HG03469 (cell line): ENCODE measurements at regions not wholly inside any gene's neighbourhood (a gene's known extent, or its start where the extent isn't known, plus 50 kb on each side); places are given as distances from the start of the nearest gene placed in this dataset.

Experiments used
- ATAC-seq: cut with Tn5 transposase; IDR thresholded peaks from one replicate; pipeline ENCODE4 v1.9.1; 2021; ENCODE audit warnings: mild to moderate bottlenecking, moderate library complexity, moderate number of reproducible peaks; ENCODE audit not compliant: unreplicated experiment

- no peak for ATAC-seq
Measured at GRCh38 chr7:86975449-86975848, 84.0 kb downstream of the ELAPOR2 start.

- no peak for ATAC-seq
Measured at GRCh38 chr7:86972072-86972471, 87.4 kb downstream of the ELAPOR2 start.

DNA sequence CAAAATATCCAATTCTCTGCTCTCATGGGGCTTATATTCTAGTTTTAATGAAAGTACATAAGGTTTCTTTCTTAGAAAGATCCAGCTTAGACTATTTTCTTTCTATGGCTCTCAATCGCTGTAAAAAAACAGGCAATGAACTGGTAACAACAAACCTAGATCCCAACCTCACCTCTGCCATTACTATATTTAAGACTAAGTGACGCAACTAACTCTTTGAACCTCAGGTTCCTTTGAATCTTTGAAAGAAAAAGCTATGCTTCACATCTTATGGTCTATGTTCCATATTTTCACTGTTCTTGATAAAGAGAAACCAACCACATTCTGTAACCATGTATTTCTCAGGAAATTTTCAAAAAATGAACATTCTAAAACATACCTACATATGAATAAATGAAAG lies 88.5 kb downstream of the ELAPOR2 start:
- ATAC-seq, result no peak

- ATAC-seq, result no peak
Measured at GRCh38 chr7:86970547-86970946, 88.9 kb downstream of the ELAPOR2 start.

- no peak for ATAC-seq
Measured at GRCh38 chr7:86969865-86970264, 89.6 kb downstream of the ELAPOR2 start.

DNA sequence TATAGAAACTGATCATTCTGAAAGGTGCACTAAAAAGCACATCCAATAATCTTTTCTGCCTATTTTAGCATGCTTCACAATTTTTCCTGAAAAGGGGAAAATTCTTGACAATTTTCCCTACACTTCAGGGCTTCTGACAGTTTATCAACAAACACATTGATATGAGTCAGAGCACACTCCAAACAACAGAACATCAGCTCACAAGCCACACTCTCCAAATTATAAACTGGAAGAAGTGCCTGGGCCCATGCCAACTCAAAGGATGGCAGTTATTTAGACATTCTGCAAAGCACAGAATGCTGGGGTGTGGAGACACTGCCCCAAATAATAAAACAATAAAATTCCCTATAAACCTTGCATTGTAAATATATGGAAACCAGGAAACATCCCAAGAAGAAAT lies 90.8 kb downstream of the ELAPOR2 start:
- no peak for ATAC-seq

GRCh38 chr7:86966916-86967315 lies 92.5 kb downstream of the ELAPOR2 start:
- no peak for ATAC-seq

DNA sequence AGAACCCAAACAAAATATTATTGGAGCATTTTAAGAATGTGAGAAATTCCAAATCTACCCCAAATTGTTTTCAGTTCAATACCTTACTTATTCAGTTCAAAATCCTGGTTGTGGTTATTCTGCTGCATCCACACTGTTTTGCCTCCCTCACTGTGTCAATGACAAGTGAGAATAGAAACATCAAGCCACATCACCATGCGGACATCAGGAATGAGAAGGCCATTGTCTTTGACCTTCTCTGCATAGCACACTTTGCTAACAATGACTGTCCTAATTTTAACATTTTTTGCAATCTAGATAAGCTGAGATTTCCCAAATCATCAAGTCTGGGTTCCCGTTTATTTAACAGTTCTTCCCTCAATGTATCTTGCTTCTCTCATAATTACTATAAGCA lies 93.7 kb downstream of the ELAPOR2 start:
- ATAC-seq, result no peak

GRCh38 chr7:86964973-86965726 lies 94.3 kb downstream of the ELAPOR2 start:
- ATAC-seq, result no peak

DNA sequence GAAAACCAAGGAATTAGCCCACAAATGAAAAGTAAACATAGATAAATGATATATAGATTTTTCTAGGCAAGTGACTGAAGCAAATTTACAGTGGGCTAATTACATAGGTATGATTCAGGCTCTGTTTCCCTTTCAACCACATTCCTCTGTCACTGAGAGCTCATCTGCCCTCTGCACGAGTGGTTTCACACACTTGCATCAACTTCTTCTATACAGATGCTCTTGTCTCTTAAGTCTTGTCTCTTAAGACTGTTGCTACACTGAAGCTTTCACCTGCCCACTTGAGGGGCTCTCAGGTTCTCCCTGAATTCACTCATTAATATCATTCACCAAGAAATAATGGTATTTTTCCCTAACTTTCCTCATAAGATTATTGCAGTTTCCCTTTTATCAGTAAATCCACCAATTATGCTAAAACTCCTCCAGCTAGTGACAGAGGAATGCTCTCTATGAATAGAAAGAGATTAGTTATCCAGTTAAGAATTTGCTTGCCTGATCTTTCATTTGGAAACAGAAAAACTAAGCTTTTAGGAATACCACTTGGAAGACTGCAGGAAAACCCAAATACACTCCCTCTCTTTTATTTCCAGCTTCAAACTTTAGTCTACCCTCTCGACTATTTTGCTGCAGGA lies 95.7 kb downstream of the ELAPOR2 start:
- ATAC-seq, result no peak

GRCh38 chr7:86962623-86963022 lies 96.8 kb downstream of the ELAPOR2 start:
- ATAC-seq, result no peak

DNA sequence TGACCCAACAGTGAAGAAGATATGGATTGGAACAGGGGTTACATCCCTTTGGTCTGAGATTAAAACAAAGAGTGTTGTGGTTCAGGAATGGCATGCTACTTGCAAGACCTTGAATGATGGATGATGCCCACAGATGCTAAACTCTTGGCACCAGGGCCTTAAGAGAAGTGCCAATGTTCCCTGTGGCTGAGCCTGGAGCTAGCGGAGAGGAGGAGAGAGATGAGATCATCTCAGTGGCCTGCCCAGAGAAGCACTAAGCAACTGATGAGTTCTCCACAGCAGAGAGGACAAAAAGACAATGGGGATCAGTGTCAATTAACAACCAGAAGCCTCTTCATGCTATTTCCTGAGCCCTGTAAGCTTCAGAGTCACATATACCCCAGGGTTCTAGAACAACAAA lies 97.8 kb downstream of the ELAPOR2 start:
- ATAC-seq, result no peak

- no peak for ATAC-seq
Measured at GRCh38 chr7:86958380-86958779, 101.1 kb downstream of the ELAPOR2 start.

- no peak for ATAC-seq
Measured at GRCh38 chr7:86956567-86956966, 102.9 kb downstream of the ELAPOR2 start.

GRCh38 chr7:86955895-86956503 lies 103.5 kb downstream of the ELAPOR2 start:
- no peak for ATAC-seq

- no peak for ATAC-seq
Measured at GRCh38 chr7:86954971-86955370, 104.5 kb downstream of the ELAPOR2 start.

GRCh38 chr7:86953653-86954336 lies 105.7 kb downstream of the ELAPOR2 start:
- no peak for ATAC-seq

DNA sequence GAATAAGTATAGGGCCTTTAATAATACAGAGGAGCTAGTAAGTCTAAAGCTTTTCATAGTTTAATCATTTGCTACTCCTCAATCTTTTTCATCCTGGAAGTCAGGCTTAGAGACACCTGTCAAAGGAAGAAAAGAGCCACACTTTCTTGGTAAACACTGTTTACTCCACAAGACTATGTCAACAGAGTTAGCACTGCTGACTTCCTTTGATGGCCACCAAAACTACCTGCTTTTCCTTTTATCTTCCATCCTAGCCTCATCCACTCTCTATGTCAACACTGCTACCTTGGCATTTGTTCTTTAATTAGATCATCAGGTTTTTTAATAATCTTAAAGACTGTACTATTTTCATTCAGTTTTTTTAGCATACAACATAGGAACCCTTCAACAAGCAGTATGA lies 106.2 kb downstream of the ELAPOR2 start:
- no peak for ATAC-seq

DNA sequence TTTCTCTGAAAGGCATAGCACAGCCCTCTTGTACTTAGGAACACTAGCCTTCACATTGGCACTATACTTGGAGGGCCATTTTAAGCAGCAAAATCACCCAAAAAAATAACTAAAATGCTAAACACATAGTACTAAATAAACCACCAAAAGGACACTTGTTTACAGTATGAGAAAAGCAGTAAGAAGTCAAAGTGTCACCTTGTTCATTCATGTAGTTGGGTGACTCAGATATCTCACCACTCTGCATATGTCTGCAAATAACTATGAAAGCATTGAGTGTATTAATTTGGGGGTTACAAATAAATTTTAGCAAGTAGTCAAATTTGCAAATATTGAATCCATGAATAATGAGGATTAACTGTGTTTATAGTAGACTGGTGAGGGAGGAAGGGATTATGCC lies 107.6 kb downstream of the ELAPOR2 start:
- no peak for ATAC-seq

GRCh38 chr7:86950944-86951343 lies 108.5 kb downstream of the ELAPOR2 start:
- ATAC-seq, result no peak

DNA sequence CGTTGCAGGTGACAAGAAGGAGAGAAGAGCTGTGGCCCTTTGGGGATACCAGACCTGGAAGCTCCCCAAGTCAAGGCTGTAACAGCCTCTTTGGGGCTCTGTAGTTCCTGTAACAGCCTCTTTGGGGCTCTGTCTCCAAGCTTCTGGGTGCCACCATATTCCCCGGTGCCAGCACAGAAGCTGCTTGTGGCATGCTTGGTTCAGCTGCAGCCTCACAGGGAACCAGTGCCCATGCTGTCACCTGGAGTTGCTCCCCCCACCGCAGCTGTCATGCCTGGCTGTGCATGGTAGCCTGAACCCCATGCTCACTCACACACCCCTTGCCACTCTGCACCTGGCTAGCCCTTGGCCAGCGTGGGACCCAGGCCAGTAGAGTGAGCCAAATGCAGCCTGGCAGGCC lies 109.1 kb downstream of the ELAPOR2 start:
- no peak for ATAC-seq

DNA sequence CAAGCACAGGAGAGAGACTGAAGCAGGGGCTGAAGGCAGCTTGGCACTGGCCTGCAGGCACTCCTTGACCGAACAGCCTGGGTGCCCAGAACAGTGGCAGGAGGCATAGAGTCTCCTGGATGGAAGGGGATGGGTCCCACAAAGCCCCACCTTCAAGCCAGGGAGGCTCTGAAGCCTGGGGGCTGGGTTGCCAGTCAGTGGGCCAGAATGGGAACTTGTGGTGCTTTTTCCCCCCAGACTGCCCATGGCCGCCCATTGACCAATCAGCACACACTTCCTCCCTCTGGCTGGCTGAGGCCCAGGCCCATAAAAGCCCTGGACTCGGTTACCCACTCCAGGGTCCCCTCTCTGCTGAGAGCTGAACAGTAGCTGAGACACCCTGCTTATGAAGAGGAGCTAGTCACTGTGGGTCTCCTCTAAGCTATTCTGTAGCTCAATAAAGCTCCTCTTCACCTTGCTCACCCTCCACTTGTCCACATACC lies 109.6 kb downstream of the ELAPOR2 start:
- no peak for ATAC-seq
